HepG2 (cell line): ENCODE measurements at regions not wholly inside any gene's neighbourhood (a gene's known extent, or its start where the extent isn't known, plus 50 kb on each side); places are given as distances from the start of the nearest gene placed in this dataset.

Experiments used
- DRAP1 ChIP-seq: IDR thresholded peaks from 2 replicates; pipeline ENCODE4 v1.6.1; 2016; ENCODE audit warnings: missing genetic modification reagents, missing compliant biosample characterization
- HHEX ChIP-seq: IDR thresholded peaks from 2 replicates; pipeline ENCODE4 v1.6.1; 2016; ENCODE audit warnings: control low read depth
- ISL2 ChIP-seq: sonication (generic); formaldehyde crosslinking; IDR thresholded peaks from 2 replicates; pipeline ENCODE4 v1.5.0; 2020; ENCODE audit warnings: missing genetic modification reagents
- MIER2 ChIP-seq: IDR thresholded peaks from 2 replicates; pipeline ENCODE4 v1.6.1; 2016; ENCODE audit warnings: missing biosample characterization, missing genetic modification reagents
- NFIC ChIP-seq: IDR thresholded peaks from 2 replicates; pipeline ENCODE4 v1.6.1; 2012; ENCODE audit warnings: mild to moderate bottlenecking, low read length, inconsistent platforms
- PATZ1 ChIP-seq: sonication (generic); formaldehyde crosslinking; IDR thresholded peaks from 2 replicates; pipeline ENCODE4 v1.4.0; 2020; ENCODE audit warnings: missing genetic modification reagents
- SMAD3 ChIP-seq: sonication (generic); formaldehyde crosslinking; IDR thresholded peaks from 2 replicates; pipeline ENCODE4 v1.4.0; 2020; ENCODE audit warnings: missing genetic modification reagents
- SOX13 ChIP-seq, 3 experiments: fragments of 450-650 bp in 1 of 3; sonication (generic) in 1 of 3; formaldehyde crosslinking in 1 of 3; IDR thresholded peaks in 2 of 3; conservative IDR thresholded peaks in 1 of 3; 2 replicates each; pipeline versions ENCODE4 v1.5.0 to v1.6.1; 2016 to 2020; ENCODE audit warnings: antibody characterized with exemption in 1 of 3, mild to moderate bottlenecking in 1 of 3, missing compliant biosample characterization in 1 of 3, missing genetic modification reagents in 1 of 3, moderate library complexity in 1 of 3
- STAG1 ChIP-seq: sonication (generic); formaldehyde crosslinking; IDR thresholded peaks from 2 replicates; pipeline ENCODE4 v1.4.0; 2020; ENCODE audit warnings: missing genetic modification reagents
- TAF1 ChIP-seq: sonication (generic); formaldehyde crosslinking; IDR thresholded peaks from 2 replicates; pipeline ENCODE4 v1.4.0; 2020; ENCODE audit warnings: missing genetic modification reagents
- TCF7 ChIP-seq: sonication (generic); IDR thresholded peaks from 2 replicates; pipeline ENCODE4 v1.6.1; 2016; ENCODE audit warnings: antibody characterized with exemption, low read depth
- ZNF12 ChIP-seq: sonication (generic); formaldehyde crosslinking; IDR thresholded peaks from 2 replicates; pipeline ENCODE4 v1.5.0; 2020; ENCODE audit warnings: missing genetic modification reagents
- ZNF121 ChIP-seq: sonication (generic); formaldehyde crosslinking; IDR thresholded peaks from 2 replicates; pipeline ENCODE4 v1.5.0; 2020; ENCODE audit warnings: mild to moderate bottlenecking, missing genetic modification reagents
- ZNF232 ChIP-seq: sonication (generic); formaldehyde crosslinking; IDR thresholded peaks from 2 replicates; pipeline ENCODE4 v1.4.0; 2020; ENCODE audit warnings: missing genetic modification reagents, borderline replicate concordance
- ZNF263 ChIP-seq: sonication (generic); formaldehyde crosslinking; IDR thresholded peaks from 2 replicates; pipeline ENCODE4 v1.4.0; 2020; ENCODE audit warnings: missing genetic modification reagents
- ZNF646 ChIP-seq: sonication (generic); formaldehyde crosslinking; IDR thresholded peaks from 2 replicates; pipeline ENCODE4 v1.9.0; 2021; ENCODE audit warnings: mild to moderate bottlenecking, missing genetic modification reagents
- TF ChIP-seq, protein P1 (sequence below): sonication (generic); formaldehyde crosslinking; IDR thresholded peaks from 2 replicates; pipeline ENCODE4 v1.4.0; 2020; ENCODE audit warnings: missing genetic modification reagents

DNA sequence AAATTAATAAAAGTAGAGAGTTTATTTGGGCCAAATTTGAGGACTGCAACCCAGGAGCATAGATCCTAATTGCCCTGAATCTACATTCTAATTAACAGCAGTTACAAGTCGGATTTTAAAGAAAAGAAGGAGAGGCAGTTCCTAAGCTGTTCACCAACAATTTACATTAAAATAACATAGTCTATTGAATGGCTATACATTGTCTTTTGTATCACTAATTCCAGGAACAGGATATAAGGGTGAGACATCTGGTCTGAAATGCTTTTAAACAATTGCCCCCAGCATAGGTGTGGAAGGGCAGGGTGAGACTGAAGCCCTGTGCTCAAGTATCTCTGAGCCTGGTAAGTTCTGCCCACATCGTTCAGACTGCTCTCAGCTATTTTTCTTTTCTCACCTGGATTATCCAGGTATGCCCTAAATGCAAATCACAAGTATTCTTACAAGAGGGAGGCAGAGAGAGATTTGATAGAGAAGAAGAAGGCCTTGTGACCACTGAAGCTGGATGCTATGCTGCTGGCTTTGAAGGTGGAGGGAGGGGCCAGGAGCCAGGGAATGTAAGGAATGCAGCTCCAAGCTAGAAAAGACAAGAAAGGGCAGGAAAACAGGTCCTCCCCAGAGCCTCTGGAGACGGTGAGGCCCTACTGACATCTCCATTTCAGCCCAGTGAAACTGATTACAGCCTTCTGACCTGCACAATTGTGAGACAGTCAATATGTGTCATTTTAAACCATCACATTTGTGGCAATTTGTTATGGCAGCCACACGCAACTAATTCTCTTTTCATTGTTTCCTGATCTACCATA is 189.4 kb upstream of the ARL4C start (continued):
- peak; percentile 53; the same call in 1 of the 2 replicates for TF ChIP-seq PATZ1 (CRISPR knock-in tag)
- TF ChIP-seq TAF1: peak; percentile 28; the same call in 1 of the 2 replicates
- TF ChIP-seq STAG1 (CRISPR knock-in tag): 0 out of 2 replicates have a peak, but pooled peaks have one; percentile 13
- TF ChIP-seq ZNF121 (CRISPR knock-in tag): 0 out of 2 replicates have a peak, but pooled peaks have one; percentile 28
- 0 out of 2 replicates have a peak, but pooled peaks have one; percentile 42 for TF ChIP-seq ISL2 (CRISPR knock-in tag)
- TF ChIP-seq ZNF263 (CRISPR knock-in tag): peak; percentile 55; the same call in 1 of the 2 replicates
- TF ChIP-seq SMAD3 (CRISPR knock-in tag): 0 out of 2 replicates have a peak, but pooled peaks have one; percentile 15
- TF ChIP-seq, protein P1, sequence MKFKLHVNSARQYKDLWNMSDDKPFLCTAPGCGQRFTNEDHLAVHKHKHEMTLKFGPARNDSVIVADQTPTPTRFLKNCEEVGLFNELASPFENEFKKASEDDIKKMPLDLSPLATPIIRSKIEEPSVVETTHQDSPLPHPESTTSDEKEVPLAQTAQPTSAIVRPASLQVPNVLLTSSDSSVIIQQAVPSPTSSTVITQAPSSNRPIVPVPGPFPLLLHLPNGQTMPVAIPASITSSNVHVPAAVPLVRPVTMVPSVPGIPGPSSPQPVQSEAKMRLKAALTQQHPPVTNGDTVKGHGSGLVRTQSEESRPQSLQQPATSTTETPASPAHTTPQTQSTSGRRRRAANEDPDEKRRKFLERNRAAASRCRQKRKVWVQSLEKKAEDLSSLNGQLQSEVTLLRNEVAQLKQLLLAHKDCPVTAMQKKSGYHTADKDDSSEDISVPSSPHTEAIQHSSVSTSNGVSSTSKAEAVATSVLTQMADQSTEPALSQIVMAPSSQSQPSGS (CRISPR knock-in tag): 0 out of 2 replicates have a peak, but pooled peaks have one; percentile 31
- TF ChIP-seq TCF7: peak; percentile 18; the same call in 1 of the 2 replicates
- TF ChIP-seq ZNF646 (CRISPR knock-in tag): no peak
- TF ChIP-seq ZNF12 (CRISPR knock-in tag): peak; percentile 68; the same call in 1 of the 2 replicates
- no peak for TF ChIP-seq HHEX (CRISPR knock-in tag)
- TF ChIP-seq ZNF232 (CRISPR knock-in tag): 0 out of 2 replicates have a peak, but pooled peaks have one; percentile 22
- no peak for TF ChIP-seq SOX13 (IDR thresholded peaks at IDR 0.05)
- TF ChIP-seq SOX13 (CRISPR knock-in tag; conservative IDR thresholded peaks at IDR 0.05 in 1 of 2, IDR thresholded peaks at IDR 0.05 in 1 of 2): peak in 1 of 2 experiments; percentile 54; a peak in 2 of 4 replicates
- TF ChIP-seq DRAP1 (CRISPR knock-in tag): peak; percentile 38; the same call in 1 of the 2 replicates
- TF ChIP-seq MIER2: 0 out of 2 replicates have a peak, but pooled peaks have one; percentile 40
- no peak for TF ChIP-seq NFIC
